ENCODE measurements at regions not wholly inside any gene's neighbourhood (a gene's known extent, or its start where the extent isn't known, plus 50 kb on each side); places are given as distances from the start of the nearest gene placed in this dataset.

- no peak overlapping the region for H2AK5ac ChIP-seq (ENCODE audit: low read depth, low read length)
- H3K14ac ChIP-seq (ENCODE audit: low read length): no peak overlapping the region
- H3K4ac ChIP-seq (ENCODE audit: low read length): no peak overlapping the region
- H2BK15ac ChIP-seq (ENCODE audit: low read length): no peak overlapping the region
- no peak overlapping the region for H2BK120ac ChIP-seq (ENCODE audit: low read depth, low read length)
- H3K27ac ChIP-seq (replicated peaks; ENCODE audit: low read length): no peak overlapping the region
- H3K9ac ChIP-seq (ENCODE audit: low read depth, low read length, poor library complexity): no peak overlapping the region
- no peak overlapping the region for H3K4me2 ChIP-seq (ENCODE audit: insufficient read depth, low read length, poor library complexity, severe bottlenecking)
- H3K23ac ChIP-seq (ENCODE audit: low read depth, low read length, poor library complexity): no peak overlapping the region
- no peaks in the 10 kb centered on the region for H3K79me1 ChIP-seq (ENCODE audit: low read depth, low read length)
- H3K4me1 ChIP-seq (ENCODE audit: control insufficient read depth in 2 of 2, insufficient read depth in 1 of 2, low read depth in 1 of 2, low read length in 2 of 2): peaks cover 2 to 5% of the 10 kb centered on the region in 2 donors
- no peaks in the 10 kb centered on the region for H3K9me3 ChIP-seq (replicated peaks in 1 of 2; ENCODE audit: control insufficient read depth in 2 of 2, insufficient read depth in 1 of 2, low read depth in 1 of 2, low read length in 2 of 2)
- H4K91ac ChIP-seq (ENCODE audit: low read depth, low read length, poor library complexity): no peak overlapping the region
- H2AFZ ChIP-seq (ENCODE audit: low read length): no peak overlapping the region
- no peak overlapping the region for H3K18ac ChIP-seq (ENCODE audit: low read length)
- DNase-seq (ENCODE audit: low spot score): no peak
- no peak overlapping the region for H4K8ac ChIP-seq (ENCODE audit: low read depth, low read length)
- no CpG with 5 or more reads among the region's 7 CpGs for WGBS, 2 donors (ENCODE audit: extremely low coverage in 2 of 2, insufficient read length in 2 of 2, insufficient replicate concordance in 1 of 2)
- no peaks in the 10 kb centered on the region for H3K36me3 ChIP-seq (replicated peaks in 1 of 2; ENCODE audit: control insufficient read depth in 2 of 2, insufficient read depth in 2 of 2, low read length in 2 of 2)
- H2BK12ac ChIP-seq (ENCODE audit: low read length): no peak overlapping the region
- no peak overlapping the region for H2BK5ac ChIP-seq (ENCODE audit: low read length)
- H3K27me3 ChIP-seq (ENCODE audit: control insufficient read depth in 3 of 3, insufficient read depth in 3 of 3, low read depth in 1 of 3, low read length in 3 of 3): no peaks in the 10 kb centered on the region
- H3K4me3 ChIP-seq (ENCODE audit: low read length in 2 of 2): no peak overlapping the region
Measured at GRCh38 chr1:94739521-94740061, 80.6 kb upstream of the SLC44A3 start.

DNA sequence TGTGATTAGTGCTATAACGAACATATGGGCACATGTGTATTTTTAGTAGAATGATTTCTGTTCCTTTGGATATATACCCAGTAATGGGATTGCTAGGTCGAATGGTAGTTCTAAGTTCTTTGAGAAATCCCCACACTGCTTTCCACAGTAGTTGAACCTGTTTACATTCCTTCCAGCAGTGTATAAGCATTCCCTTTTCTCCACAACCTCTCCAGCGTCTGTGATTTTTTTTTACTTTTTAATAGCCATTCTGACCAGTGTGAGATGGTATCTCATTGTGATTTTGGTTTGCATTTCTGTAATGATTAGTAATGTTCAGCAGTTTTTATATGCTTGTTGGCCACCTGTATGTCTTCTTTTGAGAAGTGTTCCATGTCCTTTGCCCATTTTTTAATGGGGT is 81.8 kb upstream of the SLC44A3 start:
- no peak overlapping the region for H3K4me3 ChIP-seq (ENCODE audit: low read length in 2 of 2)
- peaks cover 2 to 5% of the 10 kb centered on the region in 2 donors for H3K4me1 ChIP-seq (ENCODE audit: control insufficient read depth in 2 of 2, insufficient read depth in 1 of 2, low read depth in 1 of 2, low read length in 2 of 2)
- no peak overlapping the region for H3K4ac ChIP-seq (ENCODE audit: low read length)
- no peak overlapping the region for H4K91ac ChIP-seq (ENCODE audit: low read depth, low read length, poor library complexity)
- H2BK15ac ChIP-seq (ENCODE audit: low read length): no peak overlapping the region
- no peak overlapping the region for H3K14ac ChIP-seq (ENCODE audit: low read length)
- no peak overlapping the region for H3K4me2 ChIP-seq (ENCODE audit: insufficient read depth, low read length, poor library complexity, severe bottlenecking)
- no peak overlapping the region for H2BK5ac ChIP-seq (ENCODE audit: low read length)
- no peak overlapping the region for H4K8ac ChIP-seq (ENCODE audit: low read depth, low read length)
- H3K18ac ChIP-seq (ENCODE audit: low read length): no peak overlapping the region
- no peak overlapping the region for H3K23ac ChIP-seq (ENCODE audit: low read depth, low read length, poor library complexity)
- DNase-seq (ENCODE audit: low spot score): no peak
- H2AFZ ChIP-seq (ENCODE audit: low read length): no peak overlapping the region
- H3K9ac ChIP-seq (ENCODE audit: low read depth, low read length, poor library complexity): no peak overlapping the region
- no peaks in the 10 kb centered on the region for H3K9me3 ChIP-seq (replicated peaks in 1 of 2; ENCODE audit: control insufficient read depth in 2 of 2, insufficient read depth in 1 of 2, low read depth in 1 of 2, low read length in 2 of 2)
- H2BK12ac ChIP-seq (ENCODE audit: low read length): no peak overlapping the region
- H2AK5ac ChIP-seq (ENCODE audit: low read depth, low read length): no peak overlapping the region
- no peaks in the 10 kb centered on the region for H3K79me1 ChIP-seq (ENCODE audit: low read depth, low read length)
- no CpG with 5 or more reads among the region's 3 CpGs for WGBS, 2 donors (ENCODE audit: extremely low coverage in 2 of 2, insufficient read length in 2 of 2, insufficient replicate concordance in 1 of 2)
- H2BK120ac ChIP-seq (ENCODE audit: low read depth, low read length): no peak overlapping the region
- H3K27me3 ChIP-seq (ENCODE audit: control insufficient read depth in 3 of 3, insufficient read depth in 3 of 3, low read depth in 1 of 3, low read length in 3 of 3): no peaks in the 10 kb centered on the region
- no peak overlapping the region for H3K27ac ChIP-seq (replicated peaks; ENCODE audit: low read length)
- H3K36me3 ChIP-seq (replicated peaks in 1 of 2; ENCODE audit: control insufficient read depth in 2 of 2, insufficient read depth in 2 of 2, low read length in 2 of 2): no peaks in the 10 kb centered on the region

DNA sequence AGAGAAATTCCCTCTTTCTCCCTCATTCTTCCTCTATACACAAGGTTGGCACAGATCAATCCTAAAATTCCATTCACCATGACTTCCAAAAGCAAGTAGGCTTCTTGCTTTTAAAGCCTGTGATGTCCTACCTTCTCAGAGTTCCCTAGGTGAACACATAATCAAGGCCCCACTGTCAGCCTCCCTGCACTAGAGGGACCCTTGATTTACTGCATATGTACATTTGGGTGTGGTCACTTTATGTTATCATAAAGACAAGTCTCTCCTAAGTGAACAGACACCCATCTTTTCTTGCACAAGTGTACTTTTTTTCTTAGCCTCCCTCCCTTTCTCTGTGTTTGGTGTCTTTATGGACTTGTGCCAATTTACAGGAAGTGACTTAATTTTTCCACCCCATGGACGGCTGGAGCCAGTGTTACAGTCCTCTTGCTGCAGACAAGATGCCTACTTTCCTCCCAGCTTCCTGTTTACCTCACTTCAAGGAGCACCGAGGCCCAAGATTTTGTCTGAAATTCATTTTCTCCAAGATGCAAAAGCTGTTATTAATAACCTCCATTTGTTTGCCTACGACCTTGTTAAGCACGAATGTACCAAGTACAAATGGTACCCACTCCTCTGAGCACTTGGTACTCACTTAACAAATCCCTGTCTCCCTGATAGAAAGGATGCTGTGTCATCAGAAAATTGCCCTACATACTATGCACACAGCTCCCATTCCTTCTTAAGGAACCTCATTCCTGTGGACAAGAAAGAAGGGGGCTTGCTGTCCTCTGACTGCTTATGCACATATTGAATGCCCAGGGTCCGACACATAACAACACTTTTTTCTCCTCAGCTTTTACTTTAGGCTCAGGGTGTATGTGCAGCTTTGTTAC is 82.8 kb upstream of the SLC44A3 start:
- no peak overlapping the region for H3K4me2 ChIP-seq (ENCODE audit: insufficient read depth, low read length, poor library complexity, severe bottlenecking)
- no peak for DNase-seq (ENCODE audit: low spot score)
- H2BK120ac ChIP-seq (ENCODE audit: low read depth, low read length): no peak overlapping the region
- H2BK12ac ChIP-seq (ENCODE audit: low read length): no peak overlapping the region
- H3K4ac ChIP-seq (ENCODE audit: low read length): no peak overlapping the region
- H4K8ac ChIP-seq (ENCODE audit: low read depth, low read length): no peak overlapping the region
- WGBS, 2 donors (ENCODE audit: extremely low coverage in 2 of 2, insufficient read length in 2 of 2, insufficient replicate concordance in 1 of 2): no CpG with 5 or more reads among the region's 5 CpGs
- H3K79me1 ChIP-seq (ENCODE audit: low read depth, low read length): no peaks in the 10 kb centered on the region
- no peak overlapping the region for H3K18ac ChIP-seq (ENCODE audit: low read length)
- H3K27ac ChIP-seq (replicated peaks; ENCODE audit: low read length): no peak overlapping the region
- peaks cover 2 to 5% of the 10 kb centered on the region in 2 donors for H3K4me1 ChIP-seq (ENCODE audit: control insufficient read depth in 2 of 2, insufficient read depth in 1 of 2, low read depth in 1 of 2, low read length in 2 of 2)
- no peak overlapping the region for H3K9ac ChIP-seq (ENCODE audit: low read depth, low read length, poor library complexity)
- H3K4me3 ChIP-seq (ENCODE audit: low read length in 2 of 2): no peak overlapping the region
- no peak overlapping the region for H3K23ac ChIP-seq (ENCODE audit: low read depth, low read length, poor library complexity)
- H2AFZ ChIP-seq (ENCODE audit: low read length): no peak overlapping the region
- no peaks in the 10 kb centered on the region for H3K36me3 ChIP-seq (replicated peaks in 1 of 2; ENCODE audit: control insufficient read depth in 2 of 2, insufficient read depth in 2 of 2, low read length in 2 of 2)
- no peaks in the 10 kb centered on the region for H3K27me3 ChIP-seq (ENCODE audit: control insufficient read depth in 3 of 3, insufficient read depth in 3 of 3, low read depth in 1 of 3, low read length in 3 of 3)
- no peak overlapping the region for H4K91ac ChIP-seq (ENCODE audit: low read depth, low read length, poor library complexity)
- no peak overlapping the region for H2BK15ac ChIP-seq (ENCODE audit: low read length)
- no peaks in the 10 kb centered on the region for H3K9me3 ChIP-seq (replicated peaks in 1 of 2; ENCODE audit: control insufficient read depth in 2 of 2, insufficient read depth in 1 of 2, low read depth in 1 of 2, low read length in 2 of 2)
- no peak overlapping the region for H3K14ac ChIP-seq (ENCODE audit: low read length)
- no peak overlapping the region for H2AK5ac ChIP-seq (ENCODE audit: low read depth, low read length)
- H2BK5ac ChIP-seq (ENCODE audit: low read length): no peak overlapping the region

DNA sequence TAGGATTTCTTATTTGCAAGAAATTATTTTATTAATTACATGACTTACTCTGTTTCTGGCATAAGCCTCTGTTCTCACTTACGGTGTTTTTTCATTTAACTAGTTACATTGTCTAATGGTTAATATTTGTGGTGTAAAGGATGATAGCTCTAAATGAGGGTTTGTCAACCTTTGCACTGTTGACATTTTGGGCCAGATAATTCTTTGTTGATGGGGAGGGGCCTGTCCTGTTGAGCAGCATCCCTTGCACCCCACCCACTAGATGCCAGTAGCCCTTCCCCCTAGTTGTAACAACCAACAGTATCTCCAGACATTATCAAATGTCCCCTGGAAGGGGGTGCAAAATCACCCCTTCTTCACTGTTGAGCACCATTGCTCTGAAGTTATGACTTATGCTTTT is 83.6 kb upstream of the SLC44A3 start:
- no peaks in the 10 kb centered on the region for H3K9me3 ChIP-seq (replicated peaks in 1 of 2; ENCODE audit: control insufficient read depth in 2 of 2, insufficient read depth in 1 of 2, low read depth in 1 of 2, low read length in 2 of 2)
- H3K23ac ChIP-seq (ENCODE audit: low read depth, low read length, poor library complexity): no peak overlapping the region
- H2AK5ac ChIP-seq (ENCODE audit: low read depth, low read length): no peak overlapping the region
- H2BK120ac ChIP-seq (ENCODE audit: low read depth, low read length): no peak overlapping the region
- H3K4me1 ChIP-seq (ENCODE audit: control insufficient read depth in 2 of 2, insufficient read depth in 1 of 2, low read depth in 1 of 2, low read length in 2 of 2): peaks cover 2 to 5% of the 10 kb centered on the region in 2 donors
- no peak overlapping the region for H2BK15ac ChIP-seq (ENCODE audit: low read length)
- no peak overlapping the region for H2BK12ac ChIP-seq (ENCODE audit: low read length)
- H3K4ac ChIP-seq (ENCODE audit: low read length): no peak overlapping the region
- H3K27ac ChIP-seq (replicated peaks; ENCODE audit: low read length): no peak overlapping the region
- H2BK5ac ChIP-seq (ENCODE audit: low read length): no peak overlapping the region
- H2AFZ ChIP-seq (ENCODE audit: low read length): no peak overlapping the region
- H3K4me2 ChIP-seq (ENCODE audit: insufficient read depth, low read length, poor library complexity, severe bottlenecking): no peak overlapping the region
- H3K79me1 ChIP-seq (ENCODE audit: low read depth, low read length): no peaks in the 10 kb centered on the region
- no peak overlapping the region for H4K8ac ChIP-seq (ENCODE audit: low read depth, low read length)
- H3K4me3 ChIP-seq (ENCODE audit: low read length in 2 of 2): no peak overlapping the region
- H3K14ac ChIP-seq (ENCODE audit: low read length): no peak overlapping the region
- no peaks in the 10 kb centered on the region for H3K36me3 ChIP-seq (replicated peaks in 1 of 2; ENCODE audit: control insufficient read depth in 2 of 2, insufficient read depth in 2 of 2, low read length in 2 of 2)
- no peak overlapping the region for H4K91ac ChIP-seq (ENCODE audit: low read depth, low read length, poor library complexity)
- no CpG with 5 or more reads among the region's 1 CpG for WGBS, 2 donors (ENCODE audit: extremely low coverage in 2 of 2, insufficient read length in 2 of 2, insufficient replicate concordance in 1 of 2)
- no peak for DNase-seq (ENCODE audit: low spot score)
- no peak overlapping the region for H3K18ac ChIP-seq (ENCODE audit: low read length)
- no peak overlapping the region for H3K9ac ChIP-seq (ENCODE audit: low read depth, low read length, poor library complexity)
- no peaks in the 10 kb centered on the region for H3K27me3 ChIP-seq (ENCODE audit: control insufficient read depth in 3 of 3, insufficient read depth in 3 of 3, low read depth in 1 of 3, low read length in 3 of 3)

Measured in neuronal stem cell (in vitro differentiated cells).